Fibroblast of peridontal ligament (primary cell): ENCODE measurements at regions not wholly inside any gene's neighbourhood (a gene's known extent, or its start where the extent isn't known, plus 50 kb on each side); places are given as distances from the start of the nearest gene placed in this dataset.

Experiments
- DNase-seq: peaks from one replicate; pipeline ENCODE4 v3.0.0-alpha.2; 2010; ENCODE audit errors: extremely low read depth

- DNase-seq: no peak
These were observed 314.9 kb upstream of the TSHZ3 start for GRCh38 chr19:31664096-31664495.

- no peak for DNase-seq
These were observed 315.8 kb upstream of the TSHZ3 start for GRCh38 chr19:31664997-31665396.

DNA sequence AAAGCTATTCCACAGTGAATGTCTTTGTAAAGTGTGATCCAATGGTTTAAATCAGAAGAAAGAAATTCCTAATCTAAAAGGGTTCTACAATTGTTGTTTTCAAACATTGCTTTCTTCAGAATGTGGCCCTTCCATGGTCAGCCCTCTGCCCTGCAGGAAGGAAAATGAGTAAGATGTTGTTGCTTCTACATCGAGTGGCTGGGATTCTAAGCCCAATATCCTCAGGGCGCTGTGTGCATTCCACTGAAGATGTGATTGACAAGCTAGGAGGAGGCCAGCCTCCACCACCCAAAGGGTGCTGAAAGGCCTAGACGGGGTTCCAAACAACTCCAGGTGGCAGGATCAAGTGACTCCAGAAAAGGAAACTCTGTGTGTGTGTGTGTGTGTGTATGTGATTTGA, 316.9 kb upstream of the TSHZ3 start:
- no peak for DNase-seq

- DNase-seq: no peak
These were observed 317.9 kb upstream of the TSHZ3 start for GRCh38 chr19:31667106-31667505.

- DNase-seq: no peak
These were observed 319.7 kb upstream of the TSHZ3 start for GRCh38 chr19:31668921-31669320.

DNA sequence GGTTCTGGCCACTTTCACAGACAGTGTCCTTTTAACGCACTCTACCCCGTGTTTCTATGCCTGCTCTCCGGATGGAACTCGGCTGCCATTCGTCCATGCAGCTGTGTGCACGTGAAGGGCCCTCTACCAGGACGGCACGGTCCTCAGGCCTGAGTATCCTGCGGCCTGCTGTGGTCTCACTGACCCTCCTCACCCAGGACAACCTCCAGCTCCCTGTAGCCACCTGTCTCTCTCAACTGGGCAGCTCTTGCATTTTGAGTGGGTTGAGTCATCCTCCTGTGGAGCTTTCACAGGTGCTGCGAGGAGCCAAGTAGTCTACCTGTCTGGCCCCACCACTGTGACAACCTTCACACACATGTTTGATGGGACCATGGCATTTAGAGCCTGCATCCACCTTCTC, 321.7 kb upstream of the TSHZ3 start:
- no peak for DNase-seq

DNA sequence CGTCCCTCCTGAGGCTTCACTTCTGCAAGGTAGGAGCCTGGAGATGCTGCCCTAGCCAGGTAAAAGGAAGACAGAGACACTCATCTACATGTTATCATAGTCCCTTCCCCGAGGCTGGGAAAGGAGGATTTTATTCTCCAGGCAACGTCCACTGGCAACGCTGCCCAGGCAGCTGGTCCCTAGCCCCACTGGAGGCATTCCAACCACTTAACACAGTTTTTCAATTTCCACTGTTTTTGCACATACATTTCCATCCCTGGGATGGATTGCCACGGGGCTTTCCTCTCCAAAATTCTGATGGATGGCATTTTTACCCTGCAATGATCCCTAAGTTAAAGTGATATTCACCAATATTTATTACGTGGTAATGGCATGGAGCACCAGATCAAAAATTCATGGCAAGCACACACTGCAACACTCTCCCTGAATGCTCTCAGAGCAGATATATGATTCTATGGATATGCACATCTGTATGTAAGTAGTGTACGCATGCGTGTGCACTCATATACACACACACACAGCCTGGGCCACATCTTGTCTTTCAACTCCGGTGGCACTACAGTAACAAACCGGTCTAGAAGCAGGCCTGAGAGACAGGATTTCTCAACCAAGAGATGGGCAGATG, 322.3 kb upstream of the TSHZ3 start:
- DNase-seq: no peak

DNA sequence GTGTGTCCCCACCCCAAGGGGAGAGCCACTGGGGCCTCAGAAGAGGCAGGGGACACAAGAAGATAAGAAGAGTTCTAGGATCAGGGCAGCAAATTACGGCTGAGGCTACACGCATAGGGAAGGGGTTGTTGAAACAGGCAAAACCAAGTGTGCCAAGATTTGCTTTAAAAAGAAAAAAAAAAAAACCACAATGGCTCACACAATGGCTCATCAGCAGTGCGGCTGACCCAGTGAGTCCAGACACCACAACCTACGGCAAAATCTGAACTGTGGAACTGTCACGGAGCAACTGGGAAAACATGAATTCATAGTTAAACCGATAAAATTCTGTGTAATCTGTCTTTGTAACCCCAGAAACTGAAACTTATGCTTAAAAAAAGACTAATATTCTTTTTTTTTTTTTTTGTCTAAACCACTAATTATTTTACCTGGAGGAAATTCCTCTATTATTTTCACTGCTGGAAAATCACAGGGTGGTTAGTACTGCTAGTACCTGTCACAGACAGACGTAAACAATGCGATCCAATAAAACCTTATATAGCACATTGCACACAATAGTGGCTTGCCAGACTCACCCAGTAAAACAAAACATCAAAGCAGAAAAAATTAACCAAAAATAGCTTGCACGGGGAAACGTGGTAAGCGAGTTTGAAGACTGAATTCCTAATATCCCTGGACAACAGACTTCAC, 325.4 kb upstream of the TSHZ3 start:
- peak; percentile 1 for DNase-seq

- DNase-seq: peak; percentile 0
These were observed 326.1 kb upstream of the TSHZ3 start for GRCh38 chr19:31675193-31675913.

DNA sequence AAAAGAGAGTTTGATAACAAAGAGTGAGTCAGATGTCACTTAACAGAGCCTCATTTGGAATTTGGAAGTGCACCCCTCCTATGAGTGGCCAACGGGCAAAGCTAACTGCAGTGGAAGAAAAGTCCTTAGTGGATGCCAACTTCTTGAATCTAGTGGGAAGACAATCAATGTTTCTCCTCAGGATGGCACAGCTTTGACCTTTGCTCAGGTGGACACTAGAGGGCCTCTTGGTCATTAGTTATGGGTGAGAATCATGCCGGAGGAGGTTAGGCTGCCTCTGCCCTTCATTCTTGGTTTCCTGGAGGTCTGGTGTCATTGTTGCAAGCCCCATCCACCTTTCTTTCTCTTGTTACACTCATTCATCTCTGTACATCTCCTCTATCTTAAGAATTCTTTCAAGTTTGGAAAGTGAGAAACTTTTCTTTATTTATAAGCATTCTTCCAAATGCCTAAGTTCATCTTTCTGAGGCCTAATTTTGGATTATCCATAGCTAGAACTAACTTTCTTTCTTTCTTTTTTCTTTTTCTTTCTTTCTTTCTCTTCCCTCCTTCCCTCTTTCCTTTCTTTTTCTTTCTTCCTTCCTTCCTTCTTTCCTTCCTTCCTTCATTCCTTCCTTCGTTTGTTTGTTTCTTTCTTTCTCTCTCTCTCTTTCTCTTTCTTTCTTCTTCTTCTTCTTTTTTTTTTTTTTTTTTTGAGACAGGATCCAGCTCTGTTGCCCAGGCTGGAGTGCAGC, 327.2 kb upstream of the TSHZ3 start:
- no peak for DNase-seq

DNA sequence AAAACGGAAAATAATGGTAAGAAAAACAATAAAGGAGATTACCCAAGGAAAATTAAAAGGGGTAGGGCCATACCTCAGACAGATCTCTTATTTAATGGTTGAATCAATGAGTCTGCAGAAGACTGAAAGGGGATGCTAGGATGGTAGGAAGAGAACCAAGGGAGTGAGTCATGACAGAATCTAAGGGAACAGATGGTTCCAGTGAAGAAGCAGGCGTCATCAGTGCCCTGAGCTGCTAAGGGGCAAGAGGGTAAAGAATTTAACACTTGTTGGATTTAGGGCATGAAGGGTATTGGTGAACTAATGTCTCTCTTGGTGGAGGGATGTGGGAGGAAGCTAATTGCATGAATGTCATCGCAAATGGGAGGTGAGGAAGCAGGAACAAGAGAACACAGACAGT, 329.2 kb upstream of the TSHZ3 start:
- DNase-seq: no peak

DNA sequence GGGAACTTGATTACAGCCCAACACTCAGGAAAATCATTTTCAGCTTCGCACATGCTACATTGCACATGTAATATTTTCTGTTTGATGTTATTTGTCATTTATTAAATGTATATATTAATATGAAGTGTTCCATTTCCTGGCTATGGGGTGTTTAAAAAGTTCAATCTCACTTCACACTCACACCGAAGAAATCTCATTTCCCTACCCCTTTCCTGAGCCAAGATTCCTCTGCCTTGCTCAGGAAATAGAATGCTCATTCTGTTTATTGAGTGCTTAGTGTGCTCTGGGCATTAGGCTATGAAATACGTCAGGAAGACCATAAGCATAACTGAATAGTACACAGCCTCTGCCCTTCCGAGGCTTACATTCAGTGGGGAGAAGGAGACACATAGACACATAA, 331.9 kb upstream of the TSHZ3 start:
- no peak for DNase-seq

GRCh38 chr19:31693131-31693932, 344.1 kb upstream of the TSHZ3 start:
- DNase-seq: no peak

DNA sequence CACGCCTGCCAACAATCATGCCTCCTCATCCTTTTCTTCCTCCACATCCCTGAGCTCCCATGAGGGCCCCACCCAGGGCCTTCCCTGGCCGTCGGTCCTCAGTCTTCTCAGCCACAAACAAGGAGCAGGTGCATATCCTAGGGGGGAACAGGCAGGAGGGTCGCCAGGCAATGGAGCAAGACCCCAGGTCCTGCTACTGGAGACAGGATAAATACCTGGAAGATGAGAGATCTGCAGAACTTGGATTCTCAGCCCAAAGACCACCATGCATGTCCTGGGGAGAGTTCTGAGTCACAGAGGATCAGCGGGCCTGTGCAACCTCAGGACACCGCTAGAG, 344.7 kb upstream of the TSHZ3 start:
- DNase-seq: no peak

DNA sequence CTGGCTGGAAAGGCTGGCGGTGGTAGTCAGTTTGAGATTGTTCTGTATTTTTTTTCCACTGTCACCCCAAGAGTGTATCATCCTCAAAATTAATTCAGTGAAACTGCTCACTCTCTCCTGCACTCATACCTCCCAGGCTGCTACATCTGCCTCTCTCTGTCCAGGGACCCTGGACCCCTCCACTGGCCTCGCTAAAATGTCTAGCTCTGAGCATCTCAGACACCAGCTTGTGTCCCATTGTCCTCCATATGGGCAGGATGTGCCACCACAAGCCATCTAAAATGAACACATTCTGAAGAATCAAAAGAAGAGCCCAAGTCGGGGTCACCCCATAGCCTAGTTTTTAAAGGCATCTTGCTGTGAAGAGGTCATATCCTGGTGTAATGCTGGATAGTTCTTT, 345.5 kb upstream of the TSHZ3 start:
- no peak for DNase-seq

DNA sequence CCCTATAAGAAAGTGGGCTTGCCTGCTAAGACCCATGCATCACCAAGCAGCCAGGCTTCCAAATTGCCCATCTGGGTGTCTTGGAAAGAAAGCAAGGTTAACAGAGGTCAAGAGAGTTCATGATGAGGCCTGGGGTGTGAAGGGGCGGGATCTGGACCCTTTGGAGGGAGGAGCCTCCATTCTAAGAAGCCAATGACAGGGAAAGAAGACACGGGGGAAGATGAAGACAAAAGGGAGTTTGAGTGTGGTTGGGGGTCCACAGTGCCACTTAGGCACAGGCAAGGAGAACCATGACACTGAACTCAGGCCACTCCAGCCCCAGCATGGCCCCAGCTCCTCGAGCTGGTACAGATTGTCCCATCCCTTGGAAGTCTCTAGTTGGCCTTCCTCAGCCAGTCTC, 350.2 kb upstream of the TSHZ3 start:
- DNase-seq: no peak

GRCh38 chr19:31701146-31701545, 351.9 kb upstream of the TSHZ3 start:
- DNase-seq: no peak

DNA sequence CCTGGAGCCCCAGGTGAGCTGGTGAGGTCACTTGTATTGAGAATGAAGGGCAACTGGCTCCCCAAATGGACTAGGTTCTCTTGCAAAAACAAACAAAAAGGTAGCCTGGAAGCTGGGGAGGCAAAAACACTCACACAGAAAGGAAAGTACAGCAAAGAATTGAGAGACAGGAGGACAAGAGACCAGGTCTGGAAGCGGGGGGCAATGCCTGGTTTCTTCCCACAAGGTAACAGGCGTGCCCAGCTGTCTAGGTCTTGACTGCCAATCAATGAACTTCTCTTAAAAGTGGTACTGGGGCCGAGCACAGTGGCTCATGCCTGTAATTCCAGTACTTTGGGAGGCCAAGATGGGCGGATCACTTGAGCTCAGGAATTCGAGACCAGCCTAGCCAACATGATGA, 356.4 kb upstream of the TSHZ3 start:
- DNase-seq: no peak

- DNase-seq: no peak
These were observed 356.9 kb upstream of the TSHZ3 start for GRCh38 chr19:31706131-31706530.

- DNase-seq: no peak
These were observed 357.7 kb upstream of the TSHZ3 start for GRCh38 chr19:31706691-31707620.

GRCh38 chr19:31708520-31708919, 359.3 kb upstream of the TSHZ3 start:
- no peak for DNase-seq
